Esophagus squamous epithelium (tissue), 5 donors: ENCODE measurements at regions not wholly inside any gene's neighbourhood (a gene's known extent, or its start where the extent isn't known, plus 50 kb on each side); places are given as distances from the start of the nearest gene placed in this dataset.

Source experiments
- DNase-seq: peaks from one replicate; lab custom pipeline; 2025; lab: John Stamatoyannopoulos, UW
- H3K27ac ChIP-seq, 4 donors: fragments of 200-600 bp; sonication (generic); one replicate each; pipeline ENCODE4 v1.5.1; 2016 to 2019; ENCODE audit warnings: mild to moderate bottlenecking in 1 of 4
- H3K27me3 ChIP-seq, 4 donors: fragments of 200-600 bp; sonication (generic); 1 replicate in 3 of 4; 2 replicates in 1 of 4; pipeline versions ENCODE4 v1.5.1 to v1.6.0; 2017 to 2021; ENCODE audit warnings: antibody characterized with exemption in 1 of 4
- H3K36me3 ChIP-seq, 3 donors: fragments of 200-600 bp; sonication (generic); one replicate each; pipeline ENCODE4 v1.5.1; 2016 to 2019
- H3K4me1 ChIP-seq, 3 donors: fragments of 200-600 bp; sonication (generic); one replicate each; pipeline ENCODE4 v1.5.1; 2017 to 2019
- H3K4me3 ChIP-seq, 4 donors: fragments of 200-600 bp; sonication (generic); 1 replicate in 3 of 4; 2 replicates in 1 of 4; pipeline ENCODE4 v1.5.1; 2016 to 2019; ENCODE audit warnings: mild to moderate bottlenecking in 2 of 4, moderate library complexity in 1 of 4
- H3K9me3 ChIP-seq, 3 donors: fragments of 200-600 bp; sonication (generic); one replicate each; pipeline ENCODE4 v1.5.1; 2016 to 2019
- POLR2A ChIP-seq, 4 donors: fragments of 450-650 bp; IDR thresholded peaks; one replicate each; pipeline ENCODE4 v1.6.1; 2017; ENCODE audit warnings: antibody characterized with exemption in 4 of 4, mild to moderate bottlenecking in 4 of 4, moderate library complexity in 3 of 4
- WGBS, 2 donors: methylation state at CpG; one replicate each; pipeline ENCODE4 v1.1.5; 2018; 5-methylcytosine and 5-hydroxymethylcytosine counted together
- intact Hi-C: fragments of 100-400 bp; cut with DNase I; formaldehyde crosslinking; loops from one replicate; pipeline ENCODE4 v1.15.0; 2022
- TF ChIP-seq, protein P1 (sequence below), 6 experiments: fragments of 450-650 bp in 4 of 6; fragments of 200-600 bp in 2 of 6; sonication (generic) in 2 of 6; IDR thresholded peaks; one replicate each; pipeline ENCODE4 v1.5.1; 2016 to 2019; ENCODE audit warnings: antibody characterized with exemption in 6 of 6, mild to moderate bottlenecking in 4 of 6, moderate library complexity in 4 of 6
- donor health status: DM: yes; HTN: yes; CAD: no.

DNA sequence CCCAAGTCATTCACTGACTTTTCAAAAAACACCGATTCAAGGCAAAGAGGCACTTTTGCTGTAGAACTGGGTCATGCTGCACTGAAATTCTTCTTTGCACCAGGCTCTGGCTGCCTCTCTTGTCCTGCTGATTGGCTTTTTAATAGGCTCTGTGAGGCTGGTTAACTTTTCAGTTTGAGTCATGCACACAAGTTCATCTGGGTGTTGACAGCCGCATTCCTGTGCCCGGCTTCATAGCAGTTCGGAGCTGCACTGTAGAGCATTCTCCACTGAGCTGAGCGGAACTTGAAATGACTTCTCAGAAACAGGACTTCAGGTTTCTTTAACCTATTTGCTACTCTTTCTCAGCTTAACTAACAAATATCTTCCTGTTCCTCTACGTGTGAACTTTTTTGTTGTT lies 978.3 kb downstream of the UQCRFS1 start:
- DNase-seq: no peak
- WGBS, 2 donors: 46 to 62% methylated on average over 6 of the region's 6 CpGs

DNA sequence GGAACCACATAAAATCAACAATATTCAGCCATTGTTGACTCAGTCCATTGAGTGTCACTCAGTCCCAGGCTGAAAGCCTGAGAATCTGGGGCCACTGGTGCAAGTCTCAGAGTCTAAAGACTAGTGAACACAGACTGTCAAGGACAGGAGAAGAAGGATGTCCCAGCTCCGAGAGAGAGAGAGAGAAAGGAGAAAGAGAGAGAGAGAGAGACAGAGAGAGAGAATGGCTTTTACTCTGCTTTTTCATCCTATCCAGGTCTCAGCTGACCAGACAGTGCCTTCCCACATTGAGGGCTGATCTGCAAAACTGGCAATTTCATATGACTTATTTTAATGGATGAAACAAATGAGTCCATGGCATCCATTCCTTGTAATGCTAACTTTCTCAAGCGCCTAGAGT lies 984.1 kb downstream of the UQCRFS1 start:
- no peaks in the 10 kb centered on the region for H3K27me3 ChIP-seq
- WGBS, 2 donors: 74 to 75% methylated on average over 2 of the region's 2 CpGs
- no peak overlapping the region for H3K4me3 ChIP-seq
- no peak overlapping the region for H3K27ac ChIP-seq
- intact Hi-C loops: no loop called here
- H3K36me3 ChIP-seq: no peaks in the 10 kb centered on the region
- no peaks in the 10 kb centered on the region for H3K4me1 ChIP-seq
- no peaks in the 10 kb centered on the region for H3K9me3 ChIP-seq
- no peak for DNase-seq
- no peak for TF ChIP-seq POLR2A (IDR thresholded peaks at IDR 0.05)
- TF ChIP-seq, protein P1, sequence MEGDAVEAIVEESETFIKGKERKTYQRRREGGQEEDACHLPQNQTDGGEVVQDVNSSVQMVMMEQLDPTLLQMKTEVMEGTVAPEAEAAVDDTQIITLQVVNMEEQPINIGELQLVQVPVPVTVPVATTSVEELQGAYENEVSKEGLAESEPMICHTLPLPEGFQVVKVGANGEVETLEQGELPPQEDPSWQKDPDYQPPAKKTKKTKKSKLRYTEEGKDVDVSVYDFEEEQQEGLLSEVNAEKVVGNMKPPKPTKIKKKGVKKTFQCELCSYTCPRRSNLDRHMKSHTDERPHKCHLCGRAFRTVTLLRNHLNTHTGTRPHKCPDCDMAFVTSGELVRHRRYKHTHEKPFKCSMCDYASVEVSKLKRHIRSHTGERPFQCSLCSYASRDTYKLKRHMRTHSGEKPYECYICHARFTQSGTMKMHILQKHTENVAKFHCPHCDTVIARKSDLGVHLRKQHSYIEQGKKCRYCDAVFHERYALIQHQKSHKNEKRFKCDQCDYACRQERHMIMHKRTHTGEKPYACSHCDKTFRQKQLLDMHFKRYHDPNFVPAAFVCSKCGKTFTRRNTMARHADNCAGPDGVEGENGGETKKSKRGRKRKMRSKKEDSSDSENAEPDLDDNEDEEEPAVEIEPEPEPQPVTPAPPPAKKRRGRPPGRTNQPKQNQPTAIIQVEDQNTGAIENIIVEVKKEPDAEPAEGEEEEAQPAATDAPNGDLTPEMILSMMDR (IDR thresholded peaks at IDR 0.05): no peak

More for the DNA sequence above, 978.3 kb downstream of the UQCRFS1 start:
- intact Hi-C loops: no loop called here
- Histone ChIP-seq H3K27me3 (no peaks in the 10 kb centered on the region), H3K27ac (no peak overlapping the region), H3K36me3 (no peaks in the 10 kb centered on the region), H3K4me1 (no peaks in the 10 kb centered on the region), H3K9me3 (peaks cover 0 to 5% (median 0%) of the 10 kb centered on the region in 3 donors), H3K4me3 (no peak overlapping the region)
- TF ChIP-seq, protein P1 (IDR thresholded peaks at IDR 0.05): no peak
- no peak for TF ChIP-seq POLR2A (IDR thresholded peaks at IDR 0.05)

DNA sequence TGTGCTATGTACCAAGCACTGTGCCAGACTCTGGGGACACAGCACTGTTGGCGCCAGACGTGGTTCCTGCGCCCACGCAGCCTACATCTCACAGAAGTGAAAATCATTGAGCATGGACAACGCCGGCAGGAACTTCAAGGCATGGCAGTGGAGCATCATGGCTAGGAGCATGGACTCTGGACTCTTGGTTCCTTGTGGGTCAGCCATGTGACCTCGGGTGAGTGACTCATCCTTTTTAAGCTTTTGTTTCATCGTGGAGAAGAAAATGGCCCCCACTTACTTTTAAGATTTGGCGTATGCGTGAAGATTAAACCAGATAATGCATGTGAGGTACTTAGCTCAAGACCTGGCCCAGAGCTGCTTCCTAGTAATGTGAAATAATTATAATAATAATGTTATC lies 988.5 kb downstream of the UQCRFS1 start:
- TF ChIP-seq, protein P1 (IDR thresholded peaks at IDR 0.05): no peak
- TF ChIP-seq POLR2A (IDR thresholded peaks at IDR 0.05): no peak
- intact Hi-C loops: no loop called here
- Histone ChIP-seq H3K4me3 (no peak overlapping the region), H3K27me3 (no peaks in the 10 kb centered on the region), H3K4me1 (no peaks in the 10 kb centered on the region), H3K36me3 (no peaks in the 10 kb centered on the region), H3K9me3 (peaks cover 0 to 4% (median 0%) of the 10 kb centered on the region in 3 donors), H3K27ac (no peak overlapping the region)
- 75 to 87% methylated on average over 6 of the region's 10 CpGs for WGBS, 2 donors
- no peak for DNase-seq

DNA sequence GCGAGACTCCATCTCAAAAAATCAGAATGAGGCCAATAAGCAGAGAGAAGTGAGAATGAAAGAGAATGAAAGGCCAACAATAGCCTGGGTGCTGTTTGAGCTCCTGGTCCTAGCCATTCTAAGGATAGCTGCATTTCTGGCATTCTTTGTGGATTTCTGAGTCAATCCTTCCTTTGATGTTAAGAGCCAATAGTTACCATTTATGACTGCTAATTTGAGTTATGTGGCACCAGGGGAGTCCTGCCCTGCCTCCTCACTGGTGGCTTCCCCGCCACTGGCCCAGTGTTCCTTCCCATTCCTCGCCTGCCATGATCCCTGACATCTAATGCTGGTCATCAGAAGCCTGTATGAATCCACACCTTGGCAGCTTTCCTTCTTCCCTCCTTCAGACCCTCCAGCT lies 991.2 kb downstream of the UQCRFS1 start:
- H3K4me1 ChIP-seq: no peaks in the 10 kb centered on the region
- intact Hi-C loops: no loop called here
- WGBS, 2 donors: 53 to 62% methylated on average over 3 of the region's 3 CpGs
- H3K9me3 ChIP-seq: peaks cover 0 to 4% (median 4%) of the 10 kb centered on the region in 3 donors
- no peak for TF ChIP-seq POLR2A (IDR thresholded peaks at IDR 0.05)
- TF ChIP-seq, protein P1 (IDR thresholded peaks at IDR 0.05): no peak
- H3K27me3 ChIP-seq: no peaks in the 10 kb centered on the region
- H3K36me3 ChIP-seq: no peaks in the 10 kb centered on the region
- DNase-seq: no peak
- no peak overlapping the region for H3K27ac ChIP-seq
- no peak overlapping the region for H3K4me3 ChIP-seq

DNA sequence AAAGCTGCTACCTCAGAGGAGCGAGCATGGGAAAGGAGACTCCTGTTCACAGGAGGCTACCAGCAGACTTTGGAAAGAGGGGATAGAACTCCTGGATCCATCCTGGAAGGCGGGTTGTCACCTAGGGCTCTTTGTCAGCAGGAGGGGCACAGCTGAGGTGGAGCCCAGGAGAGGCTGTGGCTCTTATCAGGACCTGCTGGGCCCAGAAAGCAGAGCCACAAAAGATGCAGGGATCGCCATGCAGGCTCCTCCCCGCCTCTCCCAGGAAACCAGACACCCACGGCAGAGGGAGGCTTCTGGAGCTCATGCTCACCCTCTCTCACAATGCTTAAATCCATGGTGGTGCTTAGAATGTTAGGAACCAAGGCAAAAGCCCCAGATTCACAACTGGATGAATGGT lies 994.2 kb downstream of the UQCRFS1 start:
- no peak overlapping the region for H3K27ac ChIP-seq
- peaks cover 0 to 4% (median 4%) of the 10 kb centered on the region in 3 donors for H3K9me3 ChIP-seq
- H3K36me3 ChIP-seq: no peaks in the 10 kb centered on the region
- no peak for TF ChIP-seq POLR2A (IDR thresholded peaks at IDR 0.05)
- TF ChIP-seq, protein P1 (IDR thresholded peaks at IDR 0.05): no peak
- H3K4me3 ChIP-seq: no peak overlapping the region
- H3K4me1 ChIP-seq: no peaks in the 10 kb centered on the region
- intact Hi-C loops: no loop called here
- no peaks in the 10 kb centered on the region for H3K27me3 ChIP-seq
- 19 to 37% methylated on average over 4 to 5 of the region's 5 CpGs for WGBS, 2 donors
- DNase-seq: no peak
